ENCODE measurements at regions not wholly inside any gene's neighbourhood (a gene's known extent, or its start where the extent isn't known, plus 50 kb on each side); places are given as distances from the start of the nearest gene placed in this dataset.
"Not testable (repeated sequence)": the region's sequence is repeated elsewhere in the genome, so short reads cannot be mapped to it uniquely, and the experiment has no call there.

- H3K27me3 ChIP-seq = no peaks in the 10 kb centered on the region
- H3K9me3 ChIP-seq = no peaks in the 10 kb centered on the region
- no peak for DNase-seq
- no peaks in the 10 kb centered on the region for H3K36me3 ChIP-seq
- ATAC-seq = no peak
- WGBS, 2 donors = 83 to 95% methylated on average over 2 of the region's 2 CpGs
- no peak overlapping the region for H3K4me3 ChIP-seq
- intact Hi-C loops (cut with DNase I) = no loop called here
- H3K4me1 ChIP-seq = no peaks in the 10 kb centered on the region
- FAIRE-seq = peak; percentile 96
- no peak for TF ChIP-seq CTCF (IDR thresholded peaks at IDR 0.05)
- no peak overlapping the region for H3K27ac ChIP-seq
These were observed 1430.1 kb upstream of the SEL1L start for GRCh38 chr14:82963756-82964155.

GRCh38 chr14:82987502-82988124 is 1454.0 kb upstream of the SEL1L start:
- TF ChIP-seq CTCF (IDR thresholded peaks at IDR 0.05) = no peak
- no peak for FAIRE-seq

GRCh38 chr14:82994547-82994946 is 1460.9 kb upstream of the SEL1L start:
- H3K27ac ChIP-seq; H3K36me3 ChIP-seq; DNase-seq; H3K27me3 ChIP-seq; FAIRE-seq; ATAC-seq; H3K4me3 ChIP-seq; intact Hi-C loops (cut with DNase I); H3K4me1 ChIP-seq; H3K9me3 ChIP-seq: not testable (repeated sequence)
- WGBS, 2 donors = 82 to 93% methylated on average over 8 of the region's 8 CpGs

More at GRCh38 chr14:82987502-82988124, 1454.0 kb upstream of the SEL1L start:
- ATAC-seq (no peak), DNase-seq (no peak)
- no peak overlapping the region for H3K27ac ChIP-seq
- intact Hi-C loops (cut with DNase I) = no loop called here
- 67 to 76% methylated on average over 5 of the region's 5 CpGs for WGBS, 2 donors
- H3K4me1 ChIP-seq = no peaks in the 10 kb centered on the region
- no peaks in the 10 kb centered on the region for H3K36me3 ChIP-seq
- no peak overlapping the region for H3K4me3 ChIP-seq
- no peaks in the 10 kb centered on the region for H3K27me3 ChIP-seq
- H3K9me3 ChIP-seq = no peaks in the 10 kb centered on the region

GRCh38 chr14:82999802-83000201 is 1466.1 kb upstream of the SEL1L start:
- Histone ChIP-seq H3K4me1 (no peaks in the 10 kb centered on the region), H3K4me3 (no peak overlapping the region), H3K9me3 (no peaks in the 10 kb centered on the region), H3K27ac (no peak overlapping the region), H3K36me3 (no peaks in the 10 kb centered on the region), H3K27me3 (no peaks in the 10 kb centered on the region)
- no peak for FAIRE-seq
- ATAC-seq = no peak
- no peak for TF ChIP-seq CTCF (IDR thresholded peaks at IDR 0.05)
- intact Hi-C loops (cut with DNase I) = no loop called here
- DNase-seq = no peak

GRCh38 chr14:83004456-83005006 is 1470.9 kb upstream of the SEL1L start:
- ATAC-seq = no peak
- WGBS, 2 donors = 54 to 61% methylated on average over 2 of the region's 2 CpGs

More at GRCh38 chr14:83004456-83005006, 1470.9 kb upstream of the SEL1L start:
- intact Hi-C loops (cut with DNase I) = no loop called here
- H3K9me3 ChIP-seq = no peaks in the 10 kb centered on the region
- no peak overlapping the region for H3K27ac ChIP-seq
- DNase-seq (no peak), FAIRE-seq (no peak)
- H3K4me1 ChIP-seq = peaks cover 0 to 3% (median 0%) of the 10 kb centered on the region in 3 donors
- no peaks in the 10 kb centered on the region for H3K27me3 ChIP-seq
- TF ChIP-seq CTCF (IDR thresholded peaks at IDR 0.05) = no peak
- no peak overlapping the region for H3K4me3 ChIP-seq
- no peaks in the 10 kb centered on the region for H3K36me3 ChIP-seq
